HG03139 (cell line): ENCODE measurements at regions not wholly inside any gene's neighbourhood (a gene's known extent, or its start where the extent isn't known, plus 50 kb on each side); places are given as distances from the start of the nearest gene placed in this dataset.
"Not testable (repeated sequence)": the region's sequence is repeated elsewhere in the genome, so short reads cannot be mapped to it uniquely, and the experiment has no call there.

ENCODE experiments used
- ATAC-seq: cut with Tn5 transposase; IDR thresholded peaks from one replicate; pipeline ENCODE4 v1.9.1; 2021; ENCODE audit not compliant: unreplicated experiment

DNA sequence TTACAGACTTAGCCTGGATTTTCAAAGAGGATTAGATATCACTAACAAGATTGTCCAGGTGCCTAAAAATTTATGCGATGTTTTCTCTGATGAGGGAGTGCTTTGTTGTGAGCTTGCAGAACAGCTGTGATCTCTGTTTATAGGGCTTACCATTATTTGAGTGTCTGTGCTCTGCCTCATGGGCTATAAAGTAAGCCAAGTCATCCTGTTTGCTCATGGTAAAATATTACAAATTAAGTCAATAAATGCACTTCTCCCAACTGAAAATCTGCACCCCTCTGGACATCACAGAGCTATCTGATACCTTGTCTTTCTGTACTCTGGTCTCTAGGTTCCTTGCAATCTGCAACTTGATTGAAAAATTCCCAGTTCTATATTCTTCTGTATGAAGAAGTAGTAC lies 293.4 kb upstream of the ACTBL2 start:
- ATAC-seq, result no peak

DNA sequence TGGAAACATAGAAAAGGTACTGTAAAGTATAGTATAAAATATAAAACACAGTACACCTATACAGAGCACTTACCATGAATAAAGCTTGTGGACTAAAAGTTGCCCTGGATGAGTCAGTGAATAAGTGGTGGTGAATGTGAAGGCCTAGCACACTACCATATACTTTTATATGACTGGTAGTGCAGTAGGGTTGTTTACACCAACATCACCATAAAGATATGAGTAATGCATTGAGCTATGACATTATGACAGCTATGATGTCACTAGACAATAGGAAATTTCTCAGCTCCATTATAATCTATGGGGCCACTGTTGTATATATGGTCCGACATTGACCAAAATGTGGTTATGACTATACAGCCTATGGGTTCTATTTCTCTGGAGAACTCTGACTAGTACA lies 291.8 kb upstream of the ACTBL2 start:
- ATAC-seq, result no peak

DNA sequence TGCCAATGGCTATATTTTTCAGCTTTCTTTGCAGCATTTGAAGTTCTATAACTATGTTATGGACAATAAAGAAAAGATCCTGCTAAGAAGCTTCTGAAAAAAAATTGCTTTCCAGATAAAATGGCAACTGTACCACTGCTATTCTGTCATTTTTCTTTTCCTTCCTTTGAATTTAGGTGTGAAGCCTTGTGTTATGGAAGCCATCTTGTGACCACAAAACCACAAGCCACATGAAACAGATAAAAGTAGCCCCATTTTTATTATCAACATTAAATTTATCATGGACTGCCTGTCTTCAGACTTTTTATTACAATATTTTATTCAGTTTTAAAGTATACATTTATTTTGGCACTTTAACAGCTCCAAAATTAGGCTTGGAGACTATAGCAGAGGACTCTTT lies 289.9 kb upstream of the ACTBL2 start:
- no peak for ATAC-seq

DNA sequence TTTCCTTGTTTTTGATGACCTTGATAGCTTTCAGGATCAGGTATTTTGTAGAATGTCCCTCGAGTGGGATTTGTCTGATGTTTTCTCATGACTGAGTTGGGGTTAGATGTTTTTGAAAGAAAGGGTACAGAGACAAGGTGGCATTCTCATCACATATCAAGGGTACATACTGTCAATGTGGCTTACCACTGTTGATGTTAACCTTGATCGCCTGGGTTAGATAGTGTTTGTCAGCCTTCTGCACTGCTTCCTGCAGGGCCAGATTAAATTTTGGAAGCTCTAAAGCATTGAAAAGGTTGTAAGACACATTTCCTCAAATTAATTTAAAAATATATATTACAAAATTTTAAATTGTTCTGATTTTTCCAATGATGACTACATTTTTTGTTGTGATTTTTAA lies 287.4 kb upstream of the ACTBL2 start:
- ATAC-seq, result no peak

- no peak for ATAC-seq
These were observed 286.1 kb upstream of the ACTBL2 start for GRCh38 chr5:57768745-57769144.

- ATAC-seq, result no peak
These were observed 282.0 kb upstream of the ACTBL2 start for GRCh38 chr5:57764479-57765089.

GRCh38 chr5:57761513-57761912 lies 278.9 kb upstream of the ACTBL2 start:
- no peak for ATAC-seq

- no peak for ATAC-seq
These were observed 272.0 kb upstream of the ACTBL2 start for GRCh38 chr5:57754616-57755015.

DNA sequence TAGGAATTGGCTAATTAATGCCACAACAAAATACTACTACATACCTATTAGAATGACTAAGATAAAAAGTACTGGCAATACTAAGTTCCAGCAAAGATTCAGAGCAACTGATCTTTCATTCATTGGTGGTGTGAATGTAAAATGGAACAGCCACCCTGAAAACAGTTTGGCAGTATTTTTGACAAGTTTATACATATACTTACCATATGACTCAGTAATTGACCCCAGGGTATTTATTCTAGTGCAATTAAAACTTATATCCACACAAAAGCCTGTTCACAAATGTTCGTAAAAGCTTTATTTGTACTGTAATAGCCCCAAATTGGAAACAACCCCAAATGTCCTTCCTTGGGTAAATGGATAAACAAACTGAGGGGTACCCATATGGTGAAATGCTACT lies 270.8 kb upstream of the ACTBL2 start:
- ATAC-seq, result no peak

DNA sequence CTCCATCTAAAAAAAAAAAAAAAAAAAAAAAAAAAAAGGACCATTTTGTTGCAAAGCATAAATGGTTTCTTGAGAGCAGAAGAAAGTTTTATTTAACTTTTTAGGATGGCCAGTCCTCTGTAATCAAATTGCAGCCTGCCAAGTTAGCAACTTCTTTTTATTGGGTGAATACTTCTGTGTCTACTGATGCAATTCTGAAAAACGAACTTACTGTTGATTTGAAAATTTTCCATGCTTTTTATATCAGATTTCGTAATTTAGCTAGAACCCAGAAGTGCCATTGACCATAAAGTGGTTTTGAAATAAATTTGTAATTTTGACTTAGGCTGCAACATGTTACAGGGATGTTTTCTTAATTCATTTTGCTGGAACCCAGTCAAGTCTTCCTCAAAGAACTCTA lies 269.1 kb upstream of the ACTBL2 start:
- no peak for ATAC-seq

DNA sequence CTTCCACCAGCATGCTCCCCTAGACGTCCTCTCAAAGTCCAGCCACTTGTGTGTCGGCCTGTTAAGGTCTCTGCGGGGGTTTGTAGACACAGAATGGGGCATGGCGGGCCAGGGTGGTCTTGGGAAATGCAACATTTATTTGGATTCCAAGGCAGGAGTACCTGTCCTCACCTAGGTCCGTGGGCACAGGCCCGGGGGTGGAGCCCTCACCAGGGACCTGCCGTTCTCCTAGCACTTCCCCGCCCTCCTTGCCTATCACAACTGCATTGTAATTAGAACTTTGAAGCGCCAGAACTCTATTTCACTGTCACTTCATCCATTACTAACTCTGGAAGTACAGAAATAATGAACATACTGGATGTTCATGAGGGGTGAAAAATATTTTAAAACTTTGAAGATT lies 268.3 kb upstream of the ACTBL2 start:
- no peak for ATAC-seq

DNA sequence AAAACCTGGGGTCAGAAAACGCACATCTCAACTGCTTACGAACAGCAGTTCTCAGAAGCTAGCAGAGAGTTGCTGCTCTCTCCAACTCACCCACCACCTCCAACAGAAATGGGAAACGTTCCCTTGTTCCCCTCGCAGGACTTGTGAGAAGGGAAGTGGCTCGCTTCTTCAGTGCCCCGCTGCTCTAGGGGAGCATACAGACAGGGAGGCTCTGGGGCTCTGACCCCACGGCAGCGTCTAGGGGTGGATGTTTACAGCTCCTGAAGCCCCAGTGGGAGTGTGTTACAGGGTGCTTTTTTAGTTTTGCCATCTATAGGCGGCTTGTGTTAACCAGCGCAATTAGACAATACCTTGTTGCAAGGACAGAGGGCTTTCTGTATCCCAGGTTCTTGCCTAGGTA lies 267.7 kb upstream of the ACTBL2 start:
- no peak for ATAC-seq

DNA sequence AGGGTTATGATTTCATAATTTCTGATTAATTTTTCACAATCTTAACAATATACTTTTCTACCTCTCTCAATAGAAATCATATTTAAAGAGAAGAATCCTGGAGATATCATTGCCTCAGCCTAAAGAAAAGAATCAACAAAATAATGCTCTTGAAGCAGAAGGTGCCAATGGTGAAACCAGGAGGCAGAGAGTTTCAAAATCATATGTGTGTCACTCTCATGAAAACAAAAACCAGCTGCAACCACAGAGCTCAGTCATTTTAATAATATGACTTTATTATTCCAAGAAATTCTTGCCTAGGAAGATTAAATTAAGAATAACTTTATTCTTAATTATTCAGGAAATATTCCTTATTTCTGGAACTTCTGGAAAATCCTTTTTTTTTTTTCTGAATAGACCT lies 266.8 kb upstream of the ACTBL2 start:
- ATAC-seq, result no peak

- no peak for ATAC-seq
These were observed 263.4 kb upstream of the ACTBL2 start for GRCh38 chr5:57745700-57746651.

- ATAC-seq, result no peak
These were observed 262.4 kb upstream of the ACTBL2 start for GRCh38 chr5:57745029-57745428.

- ATAC-seq, result no peak
These were observed 258.7 kb upstream of the ACTBL2 start for GRCh38 chr5:57741336-57741735.

DNA sequence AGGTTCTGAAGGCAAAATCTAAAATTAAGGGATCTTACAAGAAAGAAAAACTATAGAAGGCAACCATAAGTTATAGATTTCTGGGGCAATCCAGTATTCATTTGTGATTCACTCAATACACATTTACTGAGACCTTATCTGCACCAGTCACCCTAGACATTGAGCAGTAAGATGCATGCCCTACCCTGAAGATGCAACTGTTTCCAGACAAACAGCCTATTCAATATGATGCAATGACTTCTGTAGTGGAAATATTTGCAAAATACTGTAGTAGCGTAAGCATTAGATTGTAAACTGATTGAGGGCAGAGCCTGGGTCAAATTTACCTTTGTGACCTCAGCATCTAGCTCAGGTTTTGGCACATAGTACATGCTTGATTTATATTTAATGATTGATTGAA lies 256.2 kb upstream of the ACTBL2 start:
- no peak for ATAC-seq

- ATAC-seq, result no peak
These were observed 255.7 kb upstream of the ACTBL2 start for GRCh38 chr5:57738301-57738700.

DNA sequence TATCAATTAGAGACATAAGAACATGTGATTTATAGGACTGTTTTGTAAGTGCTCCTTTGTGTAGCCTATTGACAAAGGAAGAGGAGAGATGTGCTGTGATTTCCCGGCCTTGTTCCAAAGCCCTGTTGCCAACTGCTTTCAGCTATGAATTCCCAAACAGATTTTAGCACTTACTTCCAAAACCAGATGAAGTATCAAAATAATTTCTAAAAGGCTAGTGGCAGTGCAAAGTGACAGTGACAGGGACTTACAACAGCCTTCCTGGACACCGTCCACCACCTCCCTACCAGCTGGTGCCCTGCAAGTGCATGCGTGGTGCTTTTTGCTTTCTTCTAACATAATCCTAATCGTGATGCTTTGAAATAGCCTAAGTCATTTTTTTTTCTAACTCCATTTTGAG lies 254.1 kb upstream of the ACTBL2 start:
- ATAC-seq, result no peak

- not testable (repeated sequence) for ATAC-seq
These were observed 252.9 kb upstream of the ACTBL2 start for GRCh38 chr5:57735279-57736153.

- ATAC-seq, result no peak
These were observed 251.7 kb upstream of the ACTBL2 start for GRCh38 chr5:57734296-57734695.

DNA sequence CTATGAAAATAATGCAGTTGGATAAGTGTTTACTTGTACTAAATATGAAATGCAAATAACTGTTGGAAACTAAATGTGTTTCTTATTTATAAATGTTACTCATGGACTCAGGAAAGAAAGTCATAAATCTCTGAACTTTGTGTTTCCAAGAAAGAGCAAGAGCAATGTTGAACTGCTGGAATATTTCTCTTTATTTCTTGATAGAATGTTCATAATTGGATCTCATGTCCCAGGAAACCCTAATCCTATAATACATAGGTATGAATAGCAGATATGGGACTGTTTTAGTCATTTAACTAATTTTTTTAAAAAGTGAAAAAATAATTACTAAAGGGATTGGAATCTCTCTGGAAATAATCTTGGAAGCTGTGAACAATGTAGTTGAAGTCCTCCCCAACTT lies 245.0 kb upstream of the ACTBL2 start:
- ATAC-seq, result no peak
